ENCODE measurements at regions not wholly inside any gene's neighbourhood (a gene's known extent, or its start where the extent isn't known, plus 50 kb on each side); places are given as distances from the start of the nearest gene placed in this dataset.
A peak's percentile ranks its signal among the peaks of the same experiment; 100 is the strongest.

DNA sequence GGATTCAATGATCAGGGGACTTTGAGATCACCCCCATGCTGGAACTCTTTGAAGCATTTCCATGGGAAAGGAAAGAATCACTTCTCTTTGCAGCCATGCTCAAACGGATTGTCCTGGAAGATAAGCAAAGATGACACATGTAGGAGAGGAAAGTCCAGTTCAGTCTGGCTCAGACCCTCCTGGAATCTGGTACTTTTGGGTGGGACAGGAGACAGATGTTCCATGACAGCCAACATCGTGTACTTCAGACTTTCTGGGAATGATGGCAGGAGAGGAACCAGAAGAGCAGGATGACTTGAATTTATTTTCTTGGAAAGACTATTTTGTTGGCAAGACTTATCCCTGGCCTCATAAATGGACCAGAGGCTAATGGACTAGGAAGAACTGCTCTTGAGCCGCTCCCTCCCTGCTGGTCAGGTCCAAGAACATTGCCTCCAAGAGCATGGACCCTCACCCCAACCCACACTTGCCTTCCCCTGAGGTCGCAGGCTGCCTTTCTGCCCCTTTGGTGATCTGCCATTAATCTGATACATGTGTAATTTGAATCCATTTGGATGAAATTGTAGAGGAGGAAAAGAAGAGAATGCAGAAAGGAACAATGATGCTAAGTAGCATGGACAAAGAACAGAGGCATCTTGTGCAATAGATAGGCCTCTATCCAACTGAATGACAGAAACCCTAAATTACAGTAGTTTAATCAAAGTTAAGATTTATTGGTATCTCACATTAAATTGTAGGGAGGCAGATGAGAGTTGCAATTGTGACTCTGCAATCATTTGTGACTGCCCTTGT is 201.0 kb downstream of the SNX19 start:
- DNase-seq = peak; percentile 87

DNA sequence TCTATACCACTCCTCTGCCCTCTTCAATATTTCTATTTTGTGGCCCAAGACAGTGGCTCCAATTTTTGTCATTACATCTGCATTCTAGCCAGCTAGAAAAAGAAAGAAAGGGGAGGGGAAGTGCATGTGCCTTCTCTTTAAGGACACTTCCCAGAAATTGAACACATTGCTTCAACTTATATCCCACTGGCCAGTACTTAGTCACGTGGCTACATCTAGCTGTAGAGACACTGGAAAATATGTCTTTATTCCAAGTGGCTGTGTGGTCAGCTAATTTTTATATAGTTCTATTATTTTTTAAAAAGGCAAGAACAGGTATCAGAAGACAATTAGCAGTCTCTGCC is 200.4 kb downstream of the SNX19 start:
- DNase-seq = peak; percentile 45

DNA sequence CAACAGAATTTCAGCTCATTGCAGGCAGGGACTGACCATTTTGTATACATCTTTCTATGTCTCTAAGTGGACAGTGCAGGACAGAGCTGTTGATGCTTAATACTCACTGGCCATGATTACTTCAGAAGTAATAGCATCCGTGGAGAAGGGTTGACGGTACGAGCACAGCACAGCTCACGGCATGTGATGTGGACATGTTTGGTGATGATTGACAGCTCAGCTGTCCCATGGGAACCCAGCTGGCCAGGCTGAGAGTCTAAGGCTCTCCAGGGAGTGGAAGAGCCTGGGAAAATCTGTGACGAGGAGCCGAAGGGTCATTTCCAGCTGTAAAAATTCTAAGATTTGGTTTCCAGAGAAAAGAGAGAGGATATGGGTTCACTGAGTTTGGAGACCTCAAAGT is 198.2 kb downstream of the SNX19 start:
- DNase-seq = peak; percentile 15

DNA sequence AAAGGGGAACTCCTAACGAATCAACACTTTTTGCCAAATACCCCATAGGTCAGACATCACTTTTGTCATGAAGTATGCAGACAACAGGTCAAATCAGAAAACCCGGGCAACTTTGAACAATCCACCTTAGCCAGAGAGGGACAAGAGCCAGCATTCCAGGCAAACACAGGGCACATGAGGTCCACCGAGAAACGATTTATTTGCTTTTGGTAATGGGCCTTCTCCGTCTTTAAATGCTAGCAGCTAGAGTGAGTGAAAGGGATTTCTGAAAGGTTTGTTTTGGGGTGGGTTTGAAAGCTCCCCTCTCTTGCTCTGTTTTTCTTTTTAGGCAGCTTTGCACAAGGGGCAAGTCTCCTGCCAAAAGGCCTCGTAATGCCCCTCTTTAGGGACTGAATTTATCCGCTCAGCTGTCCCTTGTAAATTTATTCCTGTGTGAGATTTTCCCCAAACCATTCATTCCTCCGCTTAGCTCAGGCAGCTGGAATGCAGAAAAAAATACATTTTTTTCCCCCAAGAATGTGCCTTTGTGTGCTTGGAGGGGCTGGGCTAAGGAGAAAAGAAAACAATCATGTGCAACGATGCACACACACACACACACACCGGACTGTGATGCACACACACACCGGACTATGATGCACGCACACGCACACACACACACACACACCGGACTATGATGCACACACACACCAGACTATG is 196.9 kb downstream of the SNX19 start:
- DNase-seq = peak; percentile 28

DNA sequence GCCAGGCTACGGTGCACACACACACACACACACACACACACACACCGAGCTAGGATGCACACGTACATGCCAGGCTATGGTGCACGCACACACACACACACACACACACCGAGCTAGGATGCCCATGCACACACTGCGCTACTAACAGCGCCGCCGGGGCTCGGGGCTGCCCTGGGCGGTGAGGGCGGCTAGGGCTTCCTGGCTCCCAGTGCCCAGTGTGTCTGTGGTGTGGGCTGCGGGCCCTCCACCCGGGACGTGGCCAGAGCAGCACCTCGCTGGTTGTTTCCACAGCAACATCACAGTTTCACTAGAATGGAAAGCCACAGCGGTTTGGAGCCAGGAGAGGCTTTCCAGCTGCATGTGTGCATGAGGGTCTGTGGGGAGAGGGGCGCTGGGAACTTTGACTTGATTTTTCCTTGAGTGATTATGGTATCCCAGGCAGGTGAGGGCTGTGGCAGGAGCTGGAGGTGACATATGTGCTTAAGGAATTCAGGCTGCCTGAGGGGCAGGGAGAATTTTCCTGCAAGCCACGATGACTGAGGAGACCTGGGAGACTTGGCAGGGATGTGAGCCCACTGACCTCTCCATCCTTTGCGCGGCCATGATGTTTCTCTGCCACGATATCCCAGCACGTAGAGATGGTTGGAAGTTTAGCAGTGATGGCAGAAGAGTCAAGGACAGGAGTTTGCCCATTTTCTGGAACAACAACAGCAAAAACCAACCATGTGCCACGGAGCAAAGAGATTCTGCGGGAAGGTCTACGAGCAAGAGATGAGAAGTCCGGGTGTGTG is 195.9 kb downstream of the SNX19 start:
- DNase-seq = no peak

DNA sequence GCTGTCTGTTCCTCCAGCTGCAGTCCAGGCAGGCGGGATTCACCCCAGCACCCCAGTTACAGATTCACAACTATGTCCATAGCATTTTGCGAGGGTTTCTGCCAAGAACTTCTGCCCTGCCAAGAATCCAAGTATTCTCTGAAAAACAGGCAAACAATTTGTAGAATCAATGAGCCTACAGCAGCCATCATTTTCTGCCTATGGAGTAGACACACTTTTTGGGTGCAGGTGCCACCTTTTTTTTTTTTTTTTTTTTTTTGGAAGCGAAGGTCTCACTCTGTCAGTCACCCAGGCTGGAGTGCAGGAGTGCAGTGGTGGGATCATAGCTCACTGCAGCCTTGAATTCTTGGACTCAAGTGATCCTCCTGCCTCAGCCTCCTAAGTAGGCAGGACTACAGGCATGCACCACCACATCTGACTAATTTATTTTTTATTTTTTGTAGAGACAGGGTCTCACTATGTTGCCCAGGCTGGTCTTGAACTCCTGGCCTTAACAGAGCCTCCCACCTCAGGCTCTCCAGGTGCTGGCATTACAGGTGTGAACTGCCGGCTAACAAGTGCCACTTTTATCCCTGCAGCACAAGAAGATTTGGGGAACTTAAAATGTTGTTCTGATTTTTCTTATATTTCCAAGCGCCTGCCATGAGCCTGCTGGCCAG is 195.1 kb downstream of the SNX19 start:
- no peak for DNase-seq

DNA sequence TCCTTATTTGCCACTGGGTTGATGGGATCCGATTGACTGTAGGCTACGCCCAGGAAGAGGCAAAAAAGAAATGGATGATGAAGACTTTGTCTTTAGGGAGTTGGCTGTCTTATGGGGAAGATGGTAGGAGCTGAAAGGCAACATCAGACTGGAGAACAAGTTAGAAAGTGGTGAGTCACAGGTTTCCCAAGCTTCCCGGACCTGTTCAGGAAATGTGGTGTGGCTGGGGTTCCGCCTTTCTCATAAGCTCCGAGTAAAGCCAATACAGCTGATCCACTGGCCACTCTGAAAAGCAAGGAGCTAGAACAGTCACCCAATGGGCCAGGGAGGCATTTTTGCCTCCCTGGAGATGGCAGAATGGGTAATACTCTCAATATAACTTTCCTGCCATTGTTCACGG is 194.5 kb downstream of the SNX19 start:
- no peak for DNase-seq

DNA sequence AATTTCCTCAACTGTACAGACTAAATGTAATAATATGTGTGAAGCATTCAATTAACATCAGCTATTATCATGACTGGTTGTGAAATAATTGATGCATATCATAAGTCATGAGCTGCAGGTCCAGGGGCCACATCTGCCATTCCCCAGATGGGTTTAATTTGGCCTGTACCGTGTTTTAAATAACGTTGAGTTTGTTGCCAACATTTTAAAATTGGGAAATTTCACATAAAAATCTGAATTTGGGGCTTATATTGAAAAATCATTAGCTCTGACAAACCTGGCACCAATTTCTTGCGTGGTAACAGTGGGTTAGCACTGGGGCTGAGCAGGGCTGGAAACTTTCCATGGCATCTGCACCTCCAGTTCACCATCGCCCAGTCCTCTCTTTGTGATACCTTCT is 193.9 kb downstream of the SNX19 start:
- DNase-seq = no peak

DNA sequence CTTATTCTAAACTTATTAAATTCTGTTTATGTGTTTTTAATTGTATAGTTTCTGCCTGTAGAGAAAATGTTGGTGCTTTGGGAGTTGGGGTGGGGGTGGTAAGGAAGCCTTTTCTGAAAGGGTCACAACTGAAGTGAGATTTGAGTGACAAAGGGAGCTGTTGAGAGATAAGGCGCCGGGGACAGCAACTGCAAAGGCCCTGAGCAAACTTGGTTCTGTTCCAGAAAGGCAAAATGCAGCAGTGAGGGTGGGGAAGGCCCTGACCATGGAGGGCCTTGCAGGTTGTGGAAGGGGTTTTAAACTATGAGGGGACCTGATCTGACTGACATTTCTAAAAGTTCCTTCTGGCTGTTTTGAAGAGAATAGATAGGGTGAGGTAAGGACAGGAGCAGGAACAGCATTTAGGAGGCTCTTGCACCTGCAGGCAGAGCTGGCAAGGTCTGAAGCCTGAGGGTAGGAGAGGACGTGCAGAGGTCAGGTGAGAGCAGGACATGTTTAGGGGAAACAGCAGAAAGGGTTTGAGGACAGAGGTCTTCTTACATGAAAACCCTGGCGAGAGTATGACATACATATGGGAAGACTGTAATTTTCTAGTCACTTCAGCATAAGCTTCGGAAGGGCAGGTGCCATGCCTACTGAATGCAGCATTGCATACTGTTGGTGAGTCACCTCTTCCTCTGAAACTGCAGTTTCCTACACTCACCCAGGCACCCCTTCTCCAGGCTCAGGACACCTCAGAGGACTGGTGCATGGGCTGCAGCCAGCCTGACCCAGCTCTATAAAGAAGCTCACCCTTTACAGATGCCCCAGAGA is 190.7 kb downstream of the SNX19 start:
- no peak for DNase-seq

DNA sequence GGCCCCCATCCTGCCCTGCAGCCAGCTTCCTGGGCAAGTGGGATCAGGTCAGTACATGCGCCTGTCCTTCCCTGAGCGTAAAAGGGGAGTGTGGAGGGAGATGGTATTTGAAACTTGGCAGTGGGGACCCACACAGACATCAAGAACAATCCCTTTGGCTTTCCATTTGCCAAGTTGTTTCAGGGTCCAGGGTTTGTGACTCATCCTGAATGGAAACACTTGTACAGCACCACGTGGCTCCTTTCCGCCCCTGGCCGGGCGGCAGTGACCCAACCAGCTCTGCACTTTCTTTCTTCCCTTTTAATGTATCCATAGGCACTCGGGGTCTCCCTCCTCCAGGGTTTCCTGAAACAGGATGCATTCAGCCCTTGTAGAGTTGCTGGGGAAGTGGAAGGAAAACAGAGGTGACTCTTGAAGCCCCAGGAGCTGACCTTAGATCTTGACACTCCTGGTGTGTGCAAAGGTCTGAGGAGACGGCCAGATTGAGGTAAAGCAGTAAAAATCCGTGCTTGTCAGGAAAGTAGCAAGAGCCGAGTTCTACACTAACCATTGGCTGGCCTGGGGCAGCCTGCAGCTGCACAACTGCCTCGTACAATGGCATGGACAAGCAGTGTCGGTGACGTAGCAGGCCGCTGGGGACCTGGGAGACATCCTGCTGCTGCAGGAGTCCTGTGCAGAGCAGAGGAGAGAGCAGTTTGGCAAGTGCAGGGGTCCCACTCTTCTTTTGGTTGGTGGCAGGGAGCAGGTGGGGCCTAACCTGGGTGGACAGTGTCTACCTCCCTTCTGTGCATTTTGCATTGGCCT is 189.8 kb downstream of the SNX19 start:
- DNase-seq = peak; percentile 83

DNA sequence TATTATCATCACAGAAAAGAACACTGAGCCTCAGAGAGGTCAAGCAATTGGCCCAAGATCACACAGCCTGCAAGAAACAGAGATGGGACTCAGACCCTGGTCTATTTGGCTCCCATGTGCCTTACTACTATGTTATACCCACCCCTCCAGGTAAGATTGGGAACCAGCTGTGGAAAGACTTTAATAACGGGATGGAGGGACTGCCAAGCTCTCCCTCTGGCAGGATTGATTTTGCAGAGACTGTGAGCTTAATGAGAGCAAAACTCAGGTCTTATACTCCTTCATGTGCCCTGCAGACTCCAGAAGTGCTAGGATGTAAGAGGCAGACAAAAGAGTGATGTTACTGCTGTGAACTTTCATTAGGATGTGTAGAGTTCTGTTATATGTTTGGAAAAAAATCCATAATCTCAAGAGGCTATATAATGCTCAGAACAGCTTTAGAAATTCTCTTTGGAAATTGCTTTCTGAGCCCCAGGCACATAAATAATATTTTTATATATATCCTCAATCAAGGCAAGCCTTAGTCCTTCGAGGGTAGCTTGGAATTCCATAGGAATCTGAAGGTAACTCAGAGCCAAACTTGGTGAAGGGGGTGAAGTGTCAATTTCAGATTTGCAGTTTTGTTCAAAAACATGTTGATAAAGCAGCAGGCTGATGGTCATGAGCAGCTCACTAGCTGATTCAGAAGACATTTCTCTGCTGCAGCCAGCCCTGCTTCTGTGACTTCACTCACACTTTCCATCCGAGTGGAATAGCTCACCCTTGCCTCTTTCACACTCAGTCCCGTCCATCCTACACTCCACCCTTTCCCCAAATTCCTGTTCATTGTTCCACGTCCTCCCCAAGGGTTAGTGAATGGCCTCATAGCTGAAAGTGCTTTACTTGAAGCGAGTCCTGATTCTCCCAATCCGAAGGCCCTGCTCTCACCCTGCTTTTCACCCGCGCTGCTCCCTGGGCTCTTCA is 188.8 kb downstream of the SNX19 start:
- peak; percentile 37 for DNase-seq

DNA sequence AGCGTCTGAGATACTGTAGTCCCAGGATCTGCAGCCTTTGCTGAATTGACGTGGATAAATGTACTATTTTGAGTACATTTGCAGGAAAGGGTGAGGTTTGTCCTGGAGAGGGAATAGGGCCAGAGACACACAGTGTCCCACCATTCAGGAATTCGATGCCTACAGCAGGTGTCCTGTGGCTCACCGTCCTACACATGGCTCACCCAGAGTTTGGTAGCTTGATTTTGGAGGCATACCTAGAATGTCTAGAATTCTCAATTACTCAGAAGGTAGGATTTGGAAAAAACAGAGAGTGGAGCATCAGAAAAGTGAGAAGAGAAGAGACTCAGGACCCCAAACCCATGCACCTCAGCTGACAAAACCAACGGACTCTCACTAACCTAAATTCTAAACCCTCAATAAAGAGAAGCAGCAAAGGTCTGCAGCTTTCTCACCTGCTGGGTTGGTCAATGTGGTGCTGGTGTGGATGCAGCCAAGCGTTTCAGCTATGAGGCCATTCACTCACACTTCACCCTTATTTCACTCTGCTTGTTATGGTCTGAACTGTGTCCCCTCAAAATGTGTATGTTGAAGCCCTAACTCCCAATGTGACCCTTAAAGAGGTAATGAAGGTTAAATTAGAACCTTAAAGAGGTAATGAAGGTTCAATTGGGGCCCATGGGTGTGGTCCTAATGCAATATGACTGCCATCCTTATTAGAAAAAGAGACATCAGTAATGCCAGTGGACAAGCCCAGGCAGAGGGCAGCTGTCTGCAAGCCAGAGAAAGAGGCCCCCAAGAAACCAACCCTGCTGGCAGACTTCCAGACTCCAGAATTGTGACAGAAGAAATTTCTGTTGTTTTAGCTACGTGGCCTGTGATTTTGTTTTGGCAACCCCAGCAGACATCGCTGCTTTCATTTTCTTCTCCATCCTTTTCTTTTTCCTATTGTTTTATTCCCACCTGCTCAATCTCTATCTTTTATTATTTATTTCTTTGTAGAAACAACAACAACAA is 187.8 kb downstream of the SNX19 start:
- no peak for DNase-seq

DNA sequence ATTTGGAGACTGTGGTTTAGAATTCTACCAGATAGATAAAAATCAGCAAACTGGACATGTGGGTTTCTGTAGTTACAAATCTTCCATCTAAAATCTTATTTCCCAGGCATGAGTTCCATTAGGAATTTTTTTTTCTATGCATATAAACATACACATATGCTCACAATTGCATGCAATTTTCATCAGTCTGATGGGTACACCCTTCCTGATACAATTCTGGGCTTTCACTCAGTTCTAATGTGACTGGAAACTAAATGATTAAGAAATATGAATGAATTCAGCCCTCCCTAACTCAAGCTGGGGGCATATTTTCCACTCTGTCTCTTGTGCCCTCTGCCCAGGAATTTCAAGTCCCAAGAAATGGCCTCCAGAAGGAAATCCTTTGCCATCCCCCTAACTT is 187.1 kb downstream of the SNX19 start:
- DNase-seq = no peak

DNA sequence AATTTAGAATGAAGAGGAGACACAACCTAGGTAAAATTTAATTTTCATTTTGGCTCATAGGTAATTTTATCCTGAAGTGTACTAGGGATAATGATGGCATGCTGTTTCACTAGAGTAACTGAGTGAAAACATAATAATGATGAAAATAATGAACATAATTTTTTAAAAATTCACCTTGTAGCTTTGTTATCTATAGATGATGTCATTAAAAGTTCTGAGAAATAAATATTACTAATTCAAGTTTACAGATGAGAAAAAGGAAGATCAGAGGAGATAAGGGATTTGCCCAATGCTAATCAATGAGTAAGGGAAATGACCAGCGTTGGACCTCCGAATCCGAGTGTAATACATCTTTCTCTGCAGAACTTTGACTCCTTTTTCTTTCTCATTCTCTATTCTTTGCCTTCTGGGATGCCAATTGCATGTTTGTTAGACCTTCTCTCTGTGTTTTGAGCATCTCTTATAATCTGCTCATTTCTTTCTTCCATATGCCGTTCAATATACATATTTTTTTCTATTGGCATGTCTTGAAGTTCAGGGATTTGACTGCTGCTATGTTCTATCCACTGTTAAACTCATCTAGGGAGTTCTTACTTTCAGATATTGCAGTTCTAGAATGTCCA is 186.5 kb downstream of the SNX19 start:
- no peak for DNase-seq

DNA sequence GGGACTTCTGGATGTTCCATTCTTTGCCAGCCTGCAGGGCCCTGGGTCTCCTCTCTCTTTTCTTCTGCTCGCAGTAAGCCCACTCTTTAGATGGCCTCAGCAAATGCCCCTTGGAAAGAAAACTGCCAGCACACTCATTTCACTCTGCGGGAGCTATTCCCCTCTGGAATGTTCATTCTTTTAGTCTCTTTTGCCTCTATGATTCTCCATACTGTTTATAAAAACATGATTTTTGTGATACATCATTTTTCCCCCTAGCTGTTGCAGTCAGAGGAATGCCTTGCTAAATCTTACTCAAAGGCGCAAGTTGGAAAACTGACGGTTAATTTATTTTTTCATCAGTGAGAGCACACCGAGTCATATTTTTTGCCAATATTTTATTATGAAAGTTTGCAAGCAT is 184.9 kb downstream of the SNX19 start:
- no peak for DNase-seq

DNA sequence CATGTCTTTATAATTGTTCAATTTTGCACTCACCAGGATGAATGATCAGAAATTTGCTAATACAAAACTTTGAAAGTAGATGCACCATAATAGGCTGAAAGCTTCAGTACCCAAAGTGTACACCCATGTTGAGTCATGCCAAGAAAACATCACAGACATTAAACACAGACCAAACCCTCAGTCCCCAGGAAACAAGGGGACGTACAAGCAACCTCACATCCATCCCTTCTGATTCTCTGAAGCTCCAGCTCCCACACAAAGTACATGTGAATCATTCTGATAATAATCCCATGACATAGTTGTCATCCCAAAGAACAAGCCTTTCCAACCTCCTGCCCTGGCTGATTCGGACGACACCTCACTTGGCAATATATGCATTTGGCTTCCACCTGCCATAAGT is 183.8 kb downstream of the SNX19 start:
- DNase-seq = no peak

DNA sequence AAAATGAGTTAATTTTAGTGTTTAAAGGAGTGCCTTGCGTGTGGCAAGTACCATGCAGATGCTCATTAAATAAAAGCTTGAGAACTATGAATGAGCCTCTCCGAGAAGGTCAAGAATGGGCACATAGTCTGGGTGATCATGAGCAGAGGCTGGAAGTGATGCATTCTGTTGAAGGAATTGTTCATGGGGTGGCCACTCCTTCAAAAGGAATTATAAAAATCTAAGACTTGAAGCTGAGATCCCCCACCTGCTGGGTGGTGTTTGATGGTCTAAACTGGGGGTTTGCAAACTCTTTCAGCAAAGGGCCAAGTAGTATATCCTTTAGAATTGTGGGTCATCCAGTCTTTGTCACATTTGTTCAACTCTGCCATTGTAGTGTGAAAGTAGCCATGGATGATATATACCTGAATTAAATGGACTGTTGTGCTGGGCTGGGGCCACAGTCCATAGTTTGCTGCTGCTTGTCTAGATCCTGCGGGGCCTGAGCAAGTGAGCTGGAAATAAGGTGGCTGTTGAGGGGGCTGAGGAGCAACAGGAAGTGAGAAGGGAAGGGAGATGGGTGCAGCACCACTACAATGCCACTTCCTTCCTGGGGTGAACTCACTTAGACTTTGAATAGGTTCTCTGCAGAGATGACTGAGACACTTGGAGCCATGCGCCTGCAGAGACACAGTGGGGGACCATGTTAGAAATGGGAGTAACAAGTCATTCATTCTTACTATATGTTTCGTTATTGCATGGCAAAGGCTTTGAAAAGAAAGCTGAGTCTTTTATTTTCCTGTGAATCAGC is 179.0 kb downstream of the SNX19 start:
- DNase-seq = peak; percentile 48
